HL-60/S4 treated with retinoic acid at 250 ng/mL for 4 days and 3 days (cell line): ENCODE measurements at regions not wholly inside any gene's neighbourhood (a gene's known extent, or its start where the extent isn't known, plus 50 kb on each side); places are given as distances from the start of the nearest gene placed in this dataset.

Source experiments
- in situ Hi-C: fragments of 300-500 bp; cut with MboI; formaldehyde crosslinking; loops from 2 replicates; pipeline ENCODE4 v1.7.0; 2022; ENCODE audit warnings: low sequenced_read_pairs

DNA sequence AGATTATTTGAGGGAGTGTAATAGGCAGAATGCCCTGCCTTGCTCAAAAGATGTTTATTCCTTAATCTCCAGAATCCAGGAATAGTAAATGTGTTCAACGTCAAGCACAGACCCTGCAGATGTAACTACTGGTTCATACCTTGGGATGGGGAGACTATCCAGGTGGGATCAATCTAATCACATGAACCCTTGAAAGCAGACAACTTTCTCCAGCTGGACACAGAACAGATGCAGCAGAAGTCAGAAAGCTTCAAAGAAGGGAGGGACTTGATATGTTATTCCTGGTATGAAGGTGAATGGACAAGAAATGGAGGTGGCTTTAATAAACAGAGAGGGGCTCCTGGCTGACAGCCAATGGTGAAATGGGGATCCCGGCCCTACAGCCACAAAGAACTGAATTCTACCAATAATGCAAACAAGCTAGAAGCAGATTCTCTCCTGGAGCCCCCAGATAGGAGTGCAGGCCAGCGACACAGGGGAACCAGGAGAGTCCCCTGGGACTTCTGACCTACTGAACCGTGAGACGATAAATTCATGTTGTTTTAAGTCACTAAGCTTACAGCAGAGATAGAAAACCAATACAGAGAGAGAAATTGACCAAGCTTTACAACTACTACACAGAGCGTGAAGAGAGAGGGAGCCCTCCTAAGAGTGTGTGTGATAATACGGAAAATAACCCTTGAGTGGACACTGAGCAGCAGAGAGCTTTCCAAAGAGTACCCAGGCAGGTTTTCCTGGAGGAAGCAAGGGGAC is 133.5 kb upstream of the TMEM132C start:
- in situ Hi-C loops, result no loop called here

DNA sequence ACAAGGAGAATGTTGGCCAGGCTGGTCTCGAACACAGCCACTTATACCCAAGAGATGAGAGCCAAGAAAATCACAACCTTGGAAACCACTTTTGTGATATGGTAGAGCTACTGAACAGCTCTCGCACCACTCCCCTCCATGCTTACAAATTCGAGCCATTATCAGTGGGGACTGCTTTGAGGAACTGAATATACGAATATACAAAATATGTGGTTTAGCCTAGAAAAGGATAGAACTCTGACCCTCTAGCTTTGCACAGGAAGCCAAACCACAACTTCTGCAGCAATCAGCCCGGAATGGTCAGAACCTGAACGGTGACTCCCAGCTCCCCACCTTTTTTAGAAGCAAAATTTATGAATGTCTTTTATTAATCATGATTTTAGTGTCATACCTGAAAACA is 129.8 kb upstream of the TMEM132C start:
- in situ Hi-C loops, result no loop called here

DNA sequence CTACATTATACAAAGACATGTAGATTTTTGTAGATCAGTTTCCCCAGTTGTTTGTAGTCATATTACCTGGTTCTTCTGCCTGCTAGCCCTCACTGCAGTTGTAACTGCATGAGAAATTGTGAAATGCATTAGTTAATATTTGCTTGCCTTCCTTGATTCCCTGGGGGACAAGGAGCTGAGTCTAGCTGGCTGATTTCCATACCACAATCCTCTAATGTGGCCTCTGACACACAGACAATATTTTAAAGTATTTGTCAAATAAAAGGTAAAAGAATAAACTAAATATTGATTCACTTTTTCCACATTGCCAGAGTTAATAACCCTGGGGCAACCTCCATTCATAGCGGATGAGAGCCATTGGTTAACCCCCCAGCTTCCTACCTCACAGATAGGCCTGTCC is 128.8 kb upstream of the TMEM132C start:
- in situ Hi-C loops, result no loop called here

DNA sequence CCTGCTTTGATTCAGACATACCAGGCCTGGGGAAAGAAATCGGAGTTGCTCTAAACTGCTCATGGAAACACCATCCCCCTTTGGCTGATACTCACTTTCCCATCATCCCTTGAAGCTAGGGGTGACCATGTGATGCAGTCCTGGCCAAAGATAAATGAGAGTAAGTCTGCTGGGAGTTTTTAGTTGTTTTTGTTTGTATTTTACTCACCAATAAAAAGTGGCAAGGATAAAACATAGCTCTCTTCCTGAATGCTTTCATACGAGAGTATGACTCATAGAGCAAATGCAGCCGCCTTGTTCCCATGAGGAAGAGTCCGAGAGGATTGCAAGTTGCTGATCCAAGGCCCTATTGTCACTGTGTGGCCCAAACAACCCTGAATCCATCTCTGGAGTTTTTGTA is 126.4 kb upstream of the TMEM132C start:
- in situ Hi-C loops, result no loop called here

DNA sequence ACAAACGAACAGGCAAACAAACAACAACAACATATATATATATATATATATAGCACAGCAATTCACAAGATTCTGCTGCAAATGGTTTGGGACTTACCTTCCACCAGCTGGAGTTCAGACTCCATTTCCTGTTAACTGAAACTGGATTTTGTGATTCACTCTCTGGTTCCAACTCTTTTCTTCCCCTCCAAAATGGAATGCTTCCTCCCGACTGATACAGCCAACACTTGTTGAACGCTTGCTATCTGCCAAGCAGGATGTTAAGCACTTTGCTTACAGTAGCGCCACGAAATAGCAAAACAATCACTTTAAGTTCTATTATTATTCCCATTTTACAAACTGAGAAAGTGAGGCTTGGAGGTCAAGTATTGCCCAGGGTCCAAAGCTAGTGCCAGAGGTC is 116.0 kb upstream of the TMEM132C start:
- in situ Hi-C loops, result no loop called here

DNA sequence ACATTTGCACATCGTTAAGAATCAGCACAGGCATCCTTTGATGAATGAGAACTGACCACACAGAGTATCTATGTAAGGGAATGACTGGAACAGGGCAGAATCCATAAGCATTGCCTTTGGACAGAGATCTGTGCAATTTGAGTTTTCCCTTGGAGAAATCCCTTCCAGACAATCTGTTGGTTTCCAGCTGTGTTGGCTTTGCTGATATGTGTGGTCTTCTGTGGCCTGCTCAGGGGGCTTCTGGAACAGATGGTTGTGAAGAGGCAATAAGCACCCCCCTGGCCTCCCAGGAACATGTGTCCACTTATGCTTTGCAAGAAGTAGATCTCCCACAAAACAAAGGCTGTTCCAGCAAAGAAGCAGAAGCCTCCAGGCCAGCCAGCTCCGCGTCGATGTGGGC is 111.4 kb upstream of the TMEM132C start:
- in situ Hi-C loops, result no loop called here

DNA sequence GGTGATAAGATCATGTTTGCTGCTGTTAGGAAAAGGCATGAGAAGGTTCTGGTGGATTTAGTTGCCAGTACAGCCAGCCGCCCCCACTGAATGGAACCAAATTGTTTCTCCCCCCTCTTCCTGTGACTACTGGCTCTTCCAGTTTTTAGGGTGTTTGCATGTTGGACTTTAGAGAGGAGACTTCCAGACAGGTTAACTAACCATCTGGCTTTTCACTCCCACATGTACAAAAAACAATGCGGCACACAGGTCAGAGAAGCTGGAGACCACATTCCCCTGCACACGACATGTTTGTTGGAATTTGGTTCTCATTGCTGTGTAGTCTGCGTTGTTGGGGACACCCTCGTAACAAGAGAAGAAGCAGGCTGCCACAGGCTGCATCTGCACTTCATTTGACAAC is 103.9 kb upstream of the TMEM132C start:
- in situ Hi-C loops, result no loop called here

DNA sequence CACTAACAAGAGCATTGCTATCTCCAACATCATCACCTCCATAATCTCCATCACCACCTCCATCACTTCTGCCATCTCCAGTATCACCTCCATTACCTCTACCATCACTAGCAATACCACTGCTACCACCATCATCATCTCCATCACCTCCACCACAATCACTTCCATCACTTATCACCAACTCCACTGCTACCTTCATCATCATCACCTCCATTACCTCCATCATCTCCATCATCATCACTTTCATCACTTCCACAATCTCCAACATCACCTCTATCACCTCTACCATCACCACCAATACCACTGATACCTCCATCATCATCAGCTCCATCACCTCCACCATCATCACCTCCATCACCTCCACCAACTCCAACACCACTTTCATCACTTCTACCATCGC is 102.4 kb upstream of the TMEM132C start:
- in situ Hi-C loops, result no loop called here

DNA sequence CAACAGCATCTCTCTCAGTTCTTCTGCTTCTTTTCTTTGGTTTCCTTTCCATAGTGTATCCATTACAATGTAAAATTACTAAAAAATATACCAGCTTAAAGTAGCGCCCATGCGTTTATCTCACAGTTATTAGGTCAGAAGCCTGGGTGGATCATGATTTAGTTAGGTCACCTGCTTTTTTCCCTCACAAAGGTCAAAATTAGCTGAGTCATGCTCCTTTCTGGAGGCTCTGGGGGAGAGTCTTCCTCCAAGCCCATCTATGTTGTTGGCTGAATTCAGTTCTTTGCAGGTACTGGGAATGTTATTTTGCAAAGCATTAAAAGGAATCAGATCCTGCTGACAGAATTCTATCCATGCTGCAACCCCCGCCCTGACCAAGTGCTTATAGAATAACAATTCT is 101.6 kb upstream of the TMEM132C start:
- in situ Hi-C loops, result no loop called here

DNA sequence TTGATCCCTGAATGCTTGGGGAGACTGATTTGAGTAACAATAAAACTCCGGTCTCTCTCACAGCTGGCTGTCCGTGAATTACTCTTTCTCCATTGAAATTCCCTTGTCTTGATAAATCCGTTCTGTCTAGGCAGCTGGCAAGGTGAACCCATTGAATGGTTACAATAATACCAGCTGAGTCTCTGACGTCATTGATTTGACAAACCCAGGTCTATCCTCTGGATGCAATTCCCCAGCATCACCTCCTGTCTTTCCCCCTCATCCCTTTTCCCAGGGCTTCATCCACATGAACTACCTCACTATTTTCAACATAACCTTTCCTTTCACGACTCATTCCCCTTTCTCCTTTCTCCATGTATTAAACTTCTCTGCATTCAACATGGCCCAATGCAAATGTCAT is 98.7 kb upstream of the TMEM132C start:
- in situ Hi-C loops, result no loop called here

DNA sequence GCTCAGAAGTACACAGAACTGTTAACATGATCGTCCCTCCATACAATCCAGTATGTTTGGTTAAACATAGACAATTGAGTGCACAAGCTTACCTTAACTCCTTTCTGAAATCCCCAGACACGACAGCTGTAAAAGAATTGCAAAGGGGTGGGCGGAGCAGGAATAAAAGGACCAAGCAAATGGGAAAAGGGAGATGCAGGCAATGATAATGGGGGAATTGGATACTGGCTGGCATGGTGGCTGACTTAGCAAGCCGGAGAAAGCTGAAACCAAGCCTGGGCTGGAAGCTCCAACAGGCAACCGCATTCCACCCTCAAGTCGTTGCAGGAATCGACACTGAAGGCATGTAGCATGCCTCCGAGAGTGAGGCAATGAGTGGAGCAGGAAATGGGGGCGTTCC is 96.8 kb upstream of the TMEM132C start:
- in situ Hi-C loops, result no loop called here

DNA sequence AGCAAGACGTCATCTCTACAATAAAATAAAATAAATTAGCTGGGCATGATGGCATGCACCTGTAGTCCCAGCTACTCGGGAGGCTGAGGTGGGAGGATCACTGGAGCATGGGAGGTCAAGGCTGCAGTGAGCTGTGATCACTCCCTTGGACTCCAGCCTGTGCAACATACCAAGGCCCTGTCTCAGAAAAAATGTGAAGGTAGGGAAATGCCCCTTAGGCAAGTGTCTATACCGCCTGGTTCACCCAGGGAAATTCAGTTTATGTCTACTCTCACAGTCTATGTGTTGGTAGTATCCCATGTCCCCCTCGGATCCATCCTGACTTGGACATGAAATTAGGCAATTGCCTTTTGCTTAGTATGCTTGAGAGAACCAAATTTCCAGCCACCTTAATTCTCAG is 88.4 kb upstream of the TMEM132C start:
- in situ Hi-C loops, result no loop called here

DNA sequence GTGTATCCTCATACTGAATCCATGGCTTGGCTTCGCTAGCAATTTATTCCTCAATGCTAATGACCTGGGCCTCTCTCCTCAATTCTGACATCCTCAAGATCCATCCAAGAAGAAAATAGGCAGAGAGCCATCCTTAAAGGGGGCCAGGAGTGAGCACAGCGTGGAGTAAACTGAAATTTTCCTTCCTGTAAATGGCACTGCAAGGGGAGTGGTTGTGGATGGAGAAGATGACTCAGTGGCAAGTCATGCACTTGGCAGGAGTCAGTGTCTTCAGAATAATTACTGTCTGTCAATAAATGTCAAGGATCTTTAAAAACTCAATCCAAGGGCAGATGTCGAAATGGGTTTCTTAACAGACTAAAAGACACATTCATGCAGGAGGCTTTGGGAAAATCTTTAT is 88.0 kb upstream of the TMEM132C start:
- in situ Hi-C loops, result no loop called here

DNA sequence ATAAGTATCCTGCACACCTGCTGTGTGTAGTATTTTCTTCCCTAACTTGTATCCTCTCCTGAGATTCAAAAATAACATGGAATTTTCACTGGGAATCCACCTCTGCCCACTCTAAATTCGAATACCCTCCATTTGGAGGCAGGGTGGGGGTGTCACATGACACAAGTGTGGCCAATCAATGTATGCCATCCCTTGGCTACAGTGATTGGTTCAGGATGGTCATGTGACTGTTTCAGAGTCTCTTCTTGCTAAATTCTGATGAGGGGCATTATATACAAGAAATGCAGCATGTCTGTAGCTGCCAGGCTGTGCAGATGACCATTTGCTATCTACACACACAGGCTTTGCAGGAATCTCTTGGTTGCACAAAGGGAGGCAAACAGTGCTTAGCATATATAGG is 86.8 kb upstream of the TMEM132C start:
- in situ Hi-C loops, result no loop called here

DNA sequence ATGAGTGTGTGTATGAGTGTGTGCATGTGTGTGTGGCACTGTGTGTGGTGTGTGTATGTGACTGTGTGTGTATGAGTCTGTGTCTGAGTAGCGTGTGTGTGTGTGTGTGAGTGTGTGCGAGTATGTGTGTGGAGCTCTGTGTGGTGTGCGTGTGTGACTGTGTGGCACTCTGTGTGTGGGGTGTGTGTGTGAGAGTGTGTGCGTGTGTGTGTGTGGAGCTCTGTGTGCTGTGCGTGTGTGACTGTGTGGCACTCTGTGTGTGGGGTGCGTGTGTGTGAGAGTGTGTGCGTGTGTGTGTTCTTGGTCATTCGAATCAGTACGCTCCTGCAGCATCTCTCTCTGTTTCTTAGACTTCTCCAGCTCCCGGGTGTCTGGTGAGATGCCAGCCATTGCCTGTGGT is 76.9 kb upstream of the TMEM132C start:
- in situ Hi-C loops, result no loop called here

DNA sequence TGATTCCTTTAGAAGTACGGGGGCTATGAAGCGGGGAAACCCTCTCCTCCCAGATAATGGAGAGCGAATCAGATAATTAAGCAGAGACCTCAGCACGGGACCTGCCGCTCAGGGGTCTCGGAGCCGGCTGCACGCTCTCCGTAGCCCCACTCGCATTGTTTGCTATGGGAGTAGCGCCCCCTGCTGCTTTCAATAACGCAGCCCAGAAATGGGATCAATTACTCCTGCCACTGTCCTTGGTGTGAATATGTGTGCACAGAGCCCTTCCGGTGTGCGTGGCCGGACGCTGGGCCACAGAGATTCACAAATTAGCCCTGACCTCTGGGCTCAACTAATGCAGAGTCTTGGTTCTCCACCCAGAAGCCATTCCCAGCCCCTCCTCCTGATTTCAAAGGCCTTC is 76.4 kb upstream of the TMEM132C start:
- in situ Hi-C loops, result no loop called here

DNA sequence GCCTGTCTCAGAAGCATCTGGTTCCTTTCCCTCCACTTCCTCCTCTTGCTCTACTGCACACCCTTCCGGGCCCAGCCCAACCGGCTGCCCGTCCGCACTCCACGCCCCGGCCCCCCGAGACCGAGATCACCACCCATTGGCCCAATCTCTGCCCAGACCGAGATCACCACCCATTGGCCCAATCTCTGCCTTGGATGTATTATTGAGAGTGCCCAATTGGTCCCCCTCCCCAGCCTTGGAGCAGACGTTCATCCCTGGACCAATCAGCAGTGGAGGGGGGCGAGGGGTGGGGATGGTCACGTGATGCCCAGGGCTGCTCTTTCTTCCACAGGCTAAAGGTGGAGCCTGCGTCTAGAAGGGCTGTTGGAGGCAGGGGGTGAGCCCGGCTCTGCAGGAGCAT is 75.6 kb upstream of the TMEM132C start:
- in situ Hi-C loops, result no loop called here

DNA sequence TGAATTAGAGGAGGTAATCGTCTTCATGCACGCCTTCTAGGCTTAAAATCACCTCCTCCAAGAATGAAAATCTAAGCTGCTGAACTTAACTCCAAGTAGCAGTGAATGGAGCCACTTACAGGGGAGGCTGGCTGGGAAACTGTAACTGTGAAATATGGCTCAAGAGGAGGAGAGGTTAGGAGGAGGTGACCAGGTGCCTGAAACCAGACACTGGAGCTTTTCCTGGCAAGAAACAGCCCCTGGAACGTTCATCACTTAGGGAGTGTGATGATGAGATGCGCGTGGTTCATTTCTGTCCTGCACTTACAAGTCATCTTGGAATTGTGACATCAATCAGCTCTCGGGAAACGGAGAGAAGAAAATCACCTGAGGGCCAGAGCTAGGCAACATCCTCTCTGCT is 62.3 kb upstream of the TMEM132C start:
- in situ Hi-C loops, result no loop called here

DNA sequence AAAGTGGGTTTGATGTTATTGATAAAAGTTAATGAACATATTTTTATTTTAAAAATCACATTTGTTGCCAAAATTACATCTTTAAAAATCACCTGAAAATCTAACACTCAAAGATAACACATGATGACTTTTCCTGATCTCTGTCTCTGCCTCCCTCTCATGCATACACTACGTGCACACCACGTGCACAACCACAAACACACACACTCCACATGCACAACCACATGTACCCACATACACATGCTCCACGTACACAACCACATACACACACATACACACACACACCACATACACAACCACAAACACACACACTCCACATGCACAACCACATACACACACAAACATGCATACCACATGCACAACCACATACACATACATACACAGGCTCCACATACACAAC is 61.8 kb upstream of the TMEM132C start:
- in situ Hi-C loops, result no loop called here

DNA sequence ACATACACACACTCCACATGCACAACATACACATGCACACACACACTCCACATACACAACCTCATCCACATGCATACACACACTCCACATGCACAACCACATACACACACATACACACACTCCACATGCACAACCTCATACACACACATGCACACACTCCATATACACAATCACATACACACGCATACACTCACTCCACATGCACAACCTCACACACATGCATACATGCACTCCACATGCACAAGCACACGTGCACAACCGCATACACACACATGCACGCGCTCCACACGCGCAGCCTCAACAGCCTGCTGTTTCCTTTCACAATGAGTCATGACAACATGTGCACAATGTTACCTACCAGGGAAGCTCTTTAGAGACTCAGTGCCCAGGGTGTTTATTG is 61.2 kb upstream of the TMEM132C start:
- in situ Hi-C loops, result no loop called here
